OCI-LY3 (cell line): ENCODE measurements at regions not wholly inside any gene's neighbourhood (a gene's known extent, or its start where the extent isn't known, plus 50 kb on each side); places are given as distances from the start of the nearest gene placed in this dataset.

Experiments used
- H2AFZ ChIP-seq: fragments of 200-600, 300-600 bp; shearing (Covaris generic); 2 replicates; pipeline ENCODE4 v1.6.0; 2014; ENCODE audit warnings: antibody characterized with exemption, low read depth, low read length
- H3K27ac ChIP-seq: fragments of 200-600, 300-600 bp; sonication (generic); 2 replicates; pipeline ENCODE4 v1.5.1; 2014; ENCODE audit warnings: mild to moderate bottlenecking, low read length, moderate library complexity, mixed read lengths
- H3K27me3 ChIP-seq: fragments of 200-600, 300-600 bp; sonication (generic); 2 replicates; pipeline ENCODE4 v1.6.1; 2014; ENCODE audit warnings: low read depth, low read length, mixed read lengths
- H3K36me3 ChIP-seq: fragments of 200-600, 300-600 bp; sonication (generic); replicated peaks from 2 replicates; pipeline ENCODE3; 2014; ENCODE audit warnings: low read depth, low read length, mixed read lengths
- H3K4me1 ChIP-seq: fragments of 300-600, 200-600 bp; sonication (generic); 2 replicates; pipeline ENCODE4 v1.6.1; 2014; ENCODE audit warnings: low read length, mixed read lengths
- H3K4me2 ChIP-seq: fragments of 200-600, 300-600 bp; sonication (generic); 2 replicates; pipeline ENCODE4 v1.6.1; 2014; ENCODE audit warnings: low read length, mixed read lengths
- H3K4me3 ChIP-seq: fragments of 300-600, 200-600 bp; sonication (generic); 2 replicates; pipeline ENCODE4 v1.5.1; 2014; ENCODE audit warnings: antibody characterized with exemption, mild to moderate bottlenecking, low read length, moderate library complexity
- H3K79me2 ChIP-seq: fragments of 300-600, 200-600 bp; shearing (Covaris generic); 2 replicates; pipeline ENCODE4 v1.6.1; 2014; ENCODE audit warnings: mild to moderate bottlenecking, low read length, mixed read lengths
- H3K9ac ChIP-seq: fragments of 300-600, 200-600 bp; shearing (Covaris generic); 2 replicates; pipeline ENCODE4 v1.6.0; 2014; ENCODE audit warnings: mild to moderate bottlenecking, low read length, moderate library complexity
- H3K9me3 ChIP-seq: fragments of 200-600, 300-600 bp; shearing (Covaris generic); 2 replicates; pipeline ENCODE4 v1.6.1; 2014; ENCODE audit warnings: low read length, mixed read lengths; ENCODE audit not compliant: insufficient read depth
- H4K20me1 ChIP-seq: fragments of 200-600, 300-600 bp; sonication (generic); 2 replicates; pipeline ENCODE4 v1.6.1; 2016; ENCODE audit warnings: low read length, mixed read lengths; ENCODE audit not compliant: insufficient read depth
- EZH2phosphoT487 ChIP-seq: fragments of 200-600 bp; shearing (Covaris generic); IDR thresholded peaks from 2 replicates; pipeline ENCODE4 v1.6.1; 2018; ENCODE audit warnings: antibody characterized with exemption, mixed run types, low read depth
- TF ChIP-seq, protein P1 (sequence below): fragments of 200-600, 300-600 bp; sonication (generic); IDR thresholded peaks from 2 replicates; pipeline ENCODE4 v1.5.1; 2014; ENCODE audit warnings: antibody characterized with exemption, low read length, low read depth

DNA sequence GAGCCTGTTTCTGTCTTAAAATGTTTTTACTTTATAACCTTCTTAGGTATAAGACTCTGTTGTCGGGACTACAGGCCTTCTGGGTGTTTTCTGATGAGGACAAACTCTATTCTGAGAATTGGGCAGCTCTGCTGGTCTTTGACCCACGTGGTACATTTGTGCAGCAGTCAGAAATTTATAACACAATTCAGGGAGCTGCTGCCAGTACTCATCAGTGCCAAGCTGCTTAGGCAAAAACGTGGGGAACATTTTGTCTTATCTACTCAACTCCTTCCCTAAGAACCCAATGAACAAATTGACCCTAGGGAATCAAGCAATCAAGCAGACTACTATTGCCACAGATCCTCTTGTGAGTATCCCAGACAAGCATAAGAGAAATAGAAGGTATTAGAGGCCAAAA lies 180.7 kb upstream of the PDZRN3 start:
- Histone ChIP-seq H3K36me3 (no peaks in the 10 kb centered on the region), H3K4me1 (no peaks in the 10 kb centered on the region), H3K9ac (no peak overlapping the region), H4K20me1 (no peaks in the 10 kb centered on the region), H3K27me3 (no peaks in the 10 kb centered on the region), H3K4me3 (no peak overlapping the region), H3K9me3 (peaks cover 2% of the 10 kb centered on the region; the same call in 1 of the 2 replicates), H3K27ac (no peak overlapping the region), H3K4me2 (no peak overlapping the region), H3K79me2 (no peaks in the 10 kb centered on the region), H2AFZ (no peak overlapping the region)
- TF ChIP-seq EZH2phosphoT487 = no peak
- TF ChIP-seq, protein P1, sequence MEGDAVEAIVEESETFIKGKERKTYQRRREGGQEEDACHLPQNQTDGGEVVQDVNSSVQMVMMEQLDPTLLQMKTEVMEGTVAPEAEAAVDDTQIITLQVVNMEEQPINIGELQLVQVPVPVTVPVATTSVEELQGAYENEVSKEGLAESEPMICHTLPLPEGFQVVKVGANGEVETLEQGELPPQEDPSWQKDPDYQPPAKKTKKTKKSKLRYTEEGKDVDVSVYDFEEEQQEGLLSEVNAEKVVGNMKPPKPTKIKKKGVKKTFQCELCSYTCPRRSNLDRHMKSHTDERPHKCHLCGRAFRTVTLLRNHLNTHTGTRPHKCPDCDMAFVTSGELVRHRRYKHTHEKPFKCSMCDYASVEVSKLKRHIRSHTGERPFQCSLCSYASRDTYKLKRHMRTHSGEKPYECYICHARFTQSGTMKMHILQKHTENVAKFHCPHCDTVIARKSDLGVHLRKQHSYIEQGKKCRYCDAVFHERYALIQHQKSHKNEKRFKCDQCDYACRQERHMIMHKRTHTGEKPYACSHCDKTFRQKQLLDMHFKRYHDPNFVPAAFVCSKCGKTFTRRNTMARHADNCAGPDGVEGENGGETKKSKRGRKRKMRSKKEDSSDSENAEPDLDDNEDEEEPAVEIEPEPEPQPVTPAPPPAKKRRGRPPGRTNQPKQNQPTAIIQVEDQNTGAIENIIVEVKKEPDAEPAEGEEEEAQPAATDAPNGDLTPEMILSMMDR = no peak

DNA sequence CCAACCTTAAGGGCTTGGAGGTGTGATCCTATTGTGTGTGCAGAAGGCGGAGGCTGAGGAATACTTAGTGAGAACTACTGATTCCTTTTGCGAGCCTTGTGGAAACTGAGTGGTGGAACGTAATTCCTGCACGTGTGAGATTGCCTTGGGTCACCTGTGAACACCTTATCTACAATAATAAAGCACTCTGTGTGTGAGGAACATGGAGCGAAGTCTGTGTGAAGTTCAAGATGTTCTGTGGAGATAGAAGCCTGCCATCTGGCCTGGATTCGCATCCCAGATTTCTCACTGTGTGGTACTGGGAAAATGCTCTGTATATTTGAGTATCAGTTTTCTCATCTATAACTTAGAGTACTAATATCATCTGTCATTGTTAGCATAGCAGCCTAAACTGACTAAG lies 179.5 kb upstream of the PDZRN3 start:
- Histone ChIP-seq H3K27me3 (no peaks in the 10 kb centered on the region), H2AFZ (peak overlapping the region; percentile 77; the same call in 1 of the 2 replicates), H3K9me3 (peaks cover 2% of the 10 kb centered on the region; the same call in 1 of the 2 replicates), H3K79me2 (no peaks in the 10 kb centered on the region), H4K20me1 (no peaks in the 10 kb centered on the region), H3K9ac (no peak overlapping the region), H3K4me3 (no peak overlapping the region), H3K4me1 (no peaks in the 10 kb centered on the region), H3K36me3 (no peaks in the 10 kb centered on the region), H3K27ac (no peak overlapping the region), H3K4me2 (no peak overlapping the region)
- TF ChIP-seq, protein P1 = no peak
- TF ChIP-seq EZH2phosphoT487 = no peak

DNA sequence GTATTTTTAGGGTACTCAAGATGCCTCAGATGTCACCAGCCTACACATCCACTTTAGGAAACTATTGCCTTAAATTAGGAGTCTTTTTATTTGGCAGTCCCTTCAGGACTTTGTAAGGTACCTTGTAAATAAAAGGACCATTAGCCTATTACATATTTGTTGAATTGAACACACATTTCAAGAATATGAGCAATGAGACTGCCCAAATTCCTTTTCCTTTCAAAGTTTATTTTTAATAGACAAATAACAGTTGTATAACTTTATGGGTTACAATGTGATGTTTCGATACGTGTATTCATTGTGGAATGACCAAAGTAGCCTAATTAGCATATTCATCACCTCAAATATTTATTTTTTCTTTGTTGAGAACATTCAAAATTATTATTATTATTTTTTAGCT lies 176.7 kb upstream of the PDZRN3 start:
- no peaks in the 10 kb centered on the region for H3K27me3 ChIP-seq
- H3K79me2 ChIP-seq = no peaks in the 10 kb centered on the region
- H3K4me1 ChIP-seq = no peaks in the 10 kb centered on the region
- TF ChIP-seq EZH2phosphoT487 = no peak
- TF ChIP-seq, protein P1 = no peak
- no peak overlapping the region for H2AFZ ChIP-seq
- no peak overlapping the region for H3K9ac ChIP-seq
- no peak overlapping the region for H3K4me3 ChIP-seq
- H3K36me3 ChIP-seq = no peaks in the 10 kb centered on the region
- no peaks in the 10 kb centered on the region for H3K9me3 ChIP-seq
- no peaks in the 10 kb centered on the region for H4K20me1 ChIP-seq
- H3K4me2 ChIP-seq = no peak overlapping the region
- no peak overlapping the region for H3K27ac ChIP-seq

DNA sequence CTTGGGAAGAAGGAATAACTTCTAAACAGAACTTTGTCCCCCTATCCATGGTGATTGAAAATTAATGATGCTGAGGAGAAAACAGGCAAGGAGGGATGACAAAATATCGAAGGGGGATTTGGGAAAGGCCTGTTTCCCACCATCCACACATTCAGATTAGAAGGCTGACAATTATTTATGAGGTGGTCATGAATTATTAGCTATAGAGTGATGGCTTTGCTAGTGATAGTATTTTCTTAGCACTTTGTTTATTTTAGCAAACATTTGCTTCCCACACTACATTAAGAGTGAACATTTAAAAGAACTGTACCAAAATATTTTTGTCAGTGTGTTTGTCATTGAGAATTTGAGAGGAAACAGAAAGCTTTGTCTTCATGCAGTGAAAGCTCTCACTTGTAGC lies 172.6 kb upstream of the PDZRN3 start:
- Histone ChIP-seq H3K27ac (no peak overlapping the region), H2AFZ (no peak overlapping the region), H3K9me3 (no peaks in the 10 kb centered on the region), H3K9ac (no peak overlapping the region), H4K20me1 (no peaks in the 10 kb centered on the region), H3K4me2 (no peak overlapping the region), H3K27me3 (no peaks in the 10 kb centered on the region), H3K4me1 (no peaks in the 10 kb centered on the region), H3K4me3 (no peak overlapping the region), H3K79me2 (no peaks in the 10 kb centered on the region), H3K36me3 (no peaks in the 10 kb centered on the region)
- TF ChIP-seq EZH2phosphoT487 = no peak
- TF ChIP-seq, protein P1 = no peak
